NCI-H526 treated with DMSO at 0.1 percent for 48 hours (cell line): ENCODE measurements at regions not wholly inside any gene's neighbourhood (a gene's known extent, or its start where the extent isn't known, plus 50 kb on each side); places are given as distances from the start of the nearest gene placed in this dataset.

Experiments used
- DNase-seq: peaks from one replicate; lab custom pipeline; 2025; lab: John Stamatoyannopoulos, UW

DNA sequence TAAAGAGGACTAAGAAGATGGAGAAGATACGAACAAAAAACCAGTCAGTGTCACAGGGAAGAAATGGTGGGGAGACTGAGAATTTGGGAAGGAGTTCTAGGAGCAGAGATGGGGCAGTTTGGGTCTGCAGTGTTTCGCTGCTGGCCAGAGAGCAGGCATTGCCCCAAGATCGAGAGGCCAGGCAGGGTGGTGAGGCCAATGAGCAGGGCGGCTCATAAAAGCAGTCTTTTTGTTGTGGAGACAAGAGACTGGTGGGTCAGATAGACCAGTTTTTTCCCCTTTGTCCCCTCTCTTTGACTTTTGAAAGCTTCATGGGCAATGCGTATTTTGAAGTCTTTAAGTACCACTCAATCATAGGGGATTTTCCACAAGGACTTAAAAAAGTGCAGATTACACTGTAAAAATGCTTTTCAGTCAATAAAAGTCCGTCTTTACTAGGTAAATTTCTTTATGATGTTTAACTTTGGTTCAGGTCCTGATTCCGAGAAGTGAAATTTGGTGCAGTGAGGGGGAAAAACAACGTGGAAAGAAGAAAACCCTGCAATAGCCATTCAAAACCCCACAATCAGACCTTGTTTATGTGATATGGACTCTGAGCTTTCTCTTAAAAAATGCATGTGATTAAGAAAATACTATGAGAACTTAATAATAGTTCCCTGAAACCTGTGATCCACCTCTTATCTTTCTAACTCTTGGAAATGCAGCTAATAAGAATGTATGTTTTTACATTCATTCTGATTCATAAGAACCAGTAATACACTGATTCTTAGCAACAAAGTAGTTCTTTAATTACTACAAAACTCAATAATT is 338.9 kb downstream of the KLF5 start:
- no peak for DNase-seq

DNA sequence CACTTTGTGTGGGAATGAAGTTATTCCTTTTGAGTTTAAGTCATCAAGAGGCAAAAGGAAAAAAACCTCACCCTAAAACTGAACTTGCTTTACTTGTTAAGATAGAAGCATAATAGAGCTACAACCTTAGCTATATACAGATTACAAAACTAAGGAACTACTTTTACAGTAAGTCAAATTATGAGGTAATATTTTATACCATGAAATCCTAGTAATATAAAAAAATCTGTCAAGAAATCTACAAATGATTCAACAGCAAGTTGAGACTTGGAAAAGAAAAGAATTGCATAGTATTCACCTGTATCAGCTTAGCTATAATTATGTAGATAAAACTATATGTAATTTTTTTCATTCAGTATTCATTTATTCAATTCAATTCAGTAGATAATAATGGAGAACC is 335.3 kb downstream of the KLF5 start:
- no peak for DNase-seq

DNA sequence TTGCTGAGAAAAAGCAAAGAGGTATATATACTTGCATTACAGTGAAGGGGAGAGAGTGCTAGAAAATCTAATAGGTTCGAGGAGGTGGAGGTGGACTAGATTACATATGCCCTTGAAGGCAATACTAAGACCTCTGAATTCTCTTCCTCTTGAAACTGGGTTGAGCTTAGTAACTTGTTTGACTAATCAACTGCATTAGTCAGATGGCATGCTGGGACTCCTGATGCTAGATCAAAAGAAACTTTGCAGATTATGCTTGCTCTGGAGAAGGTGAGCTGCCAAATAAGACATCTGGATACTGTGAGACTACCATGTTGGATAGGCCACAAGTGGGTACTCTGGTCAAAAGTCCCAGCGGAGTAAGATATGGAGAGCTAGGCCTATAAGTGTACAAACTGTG is 331.3 kb downstream of the KLF5 start:
- no peak for DNase-seq

DNA sequence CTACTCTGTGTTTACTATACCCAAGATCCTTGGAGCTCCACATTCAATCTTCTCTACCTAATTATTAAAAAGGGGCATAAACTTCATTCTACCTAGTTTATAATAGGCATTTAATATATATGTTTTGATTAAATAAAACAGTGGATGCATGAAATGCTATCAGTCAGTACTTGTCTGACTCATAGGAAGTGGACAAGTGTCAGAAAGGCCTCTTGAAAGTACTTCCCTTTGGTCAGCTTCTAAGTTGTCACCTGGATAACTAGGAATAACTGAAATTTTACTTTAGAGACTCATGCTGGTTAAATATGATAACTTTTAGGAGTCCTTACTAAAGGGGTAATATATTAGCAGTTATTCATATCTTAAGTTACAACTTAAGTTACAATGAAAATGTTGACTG is 329.8 kb downstream of the KLF5 start:
- no peak for DNase-seq

DNA sequence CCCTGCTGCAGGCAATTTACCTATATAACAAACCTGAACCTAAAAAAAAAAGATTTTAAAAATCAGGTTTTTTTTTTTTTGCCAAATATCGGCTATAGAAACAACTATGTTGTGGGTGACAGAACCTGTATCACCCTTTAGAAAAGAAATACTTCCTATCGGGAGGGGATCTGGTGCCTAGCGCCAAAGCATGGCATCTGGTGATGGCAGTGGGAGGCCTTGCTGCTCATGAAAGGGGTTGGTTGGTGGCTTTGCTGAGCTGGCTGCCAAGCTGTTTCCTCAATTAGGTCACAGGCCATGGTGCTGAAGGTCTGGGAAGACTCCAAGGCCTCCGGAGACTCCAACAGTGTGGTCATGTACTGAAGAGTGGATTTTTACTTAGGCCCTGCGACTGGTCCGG is 328.5 kb downstream of the KLF5 start:
- DNase-seq, result no peak

DNA sequence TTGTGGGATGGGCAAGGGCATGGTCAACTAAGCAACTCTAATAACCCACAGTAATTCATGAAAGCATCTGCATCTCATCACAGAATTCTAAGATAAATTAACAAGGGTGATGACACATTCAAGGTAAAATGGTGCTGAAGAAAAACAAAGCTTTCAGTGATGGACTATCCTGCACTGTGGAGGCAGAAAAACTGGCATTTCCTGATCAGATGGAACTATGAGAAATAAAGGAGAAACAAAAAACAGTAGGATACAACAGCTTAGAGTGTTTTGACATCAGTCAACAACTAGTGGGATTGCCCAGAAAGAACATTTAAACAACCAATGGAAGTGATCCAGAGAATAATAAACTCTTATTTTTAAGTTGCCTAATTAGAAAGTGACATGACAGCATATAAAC is 327.0 kb downstream of the KLF5 start:
- no peak for DNase-seq

DNA sequence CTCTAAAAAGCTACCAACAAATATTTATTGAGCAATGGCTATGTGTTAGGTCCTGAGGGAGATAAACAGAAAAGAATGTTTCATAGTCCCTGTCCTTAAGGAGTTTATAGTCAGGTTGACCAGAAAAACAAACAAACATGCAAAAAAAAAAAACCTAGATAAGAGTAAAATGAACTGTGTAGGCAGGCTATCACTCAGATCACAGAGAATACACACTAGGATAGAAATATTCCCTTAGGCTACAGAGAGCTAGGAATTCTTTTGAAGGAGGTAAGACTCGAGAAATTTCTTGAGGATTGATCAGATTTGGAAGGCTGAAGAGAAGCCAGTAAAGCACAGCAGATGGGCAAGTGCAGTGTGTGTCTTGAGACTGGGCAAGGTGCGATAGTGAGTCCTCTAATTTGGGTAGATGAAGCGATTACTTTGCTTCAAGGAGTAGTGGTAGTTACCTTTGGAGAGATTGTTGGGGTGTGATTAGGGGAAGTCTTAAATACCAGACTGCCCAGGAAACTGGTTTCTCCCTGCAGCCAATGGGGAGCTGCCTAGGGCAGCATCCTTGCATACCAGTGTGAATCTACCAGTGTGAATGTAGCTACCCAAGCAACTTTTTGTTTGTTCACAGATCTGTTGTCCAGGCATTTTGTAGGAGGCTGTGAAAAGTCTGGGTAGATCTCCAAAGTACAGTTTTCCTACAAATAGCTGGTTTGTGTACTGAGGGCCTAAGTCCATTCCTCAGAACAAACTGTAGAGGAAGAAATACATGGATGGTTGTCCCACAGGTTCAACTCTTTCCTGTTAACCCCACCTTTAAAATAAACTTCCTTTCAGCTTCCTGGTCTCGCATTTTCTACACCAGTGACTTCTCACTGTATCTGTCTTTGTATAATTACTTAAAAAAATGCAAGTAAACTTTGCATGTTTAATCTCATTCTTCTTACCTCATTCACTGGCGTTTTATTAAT is 314.1 kb downstream of the KLF5 start:
- DNase-seq, result no peak

DNA sequence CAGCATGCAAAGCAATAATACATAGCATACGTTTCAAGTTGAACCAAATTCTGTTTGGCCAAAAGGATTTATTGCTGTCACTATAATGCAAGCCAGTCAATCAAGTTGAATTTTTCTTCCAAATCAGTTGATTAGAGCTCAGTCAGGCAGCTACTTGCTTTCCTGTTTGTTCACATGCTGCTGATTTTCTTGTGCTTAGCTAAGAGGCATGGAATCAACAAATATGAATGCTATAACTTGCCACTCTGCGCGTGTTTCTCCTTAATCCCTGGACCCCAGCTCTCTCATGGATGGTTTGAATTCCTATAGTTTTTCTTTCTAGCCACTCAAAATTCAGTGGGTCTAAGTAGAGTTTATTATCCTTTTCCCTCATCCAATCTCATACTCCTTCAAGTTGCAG is 311.3 kb downstream of the KLF5 start:
- DNase-seq, result no peak

DNA sequence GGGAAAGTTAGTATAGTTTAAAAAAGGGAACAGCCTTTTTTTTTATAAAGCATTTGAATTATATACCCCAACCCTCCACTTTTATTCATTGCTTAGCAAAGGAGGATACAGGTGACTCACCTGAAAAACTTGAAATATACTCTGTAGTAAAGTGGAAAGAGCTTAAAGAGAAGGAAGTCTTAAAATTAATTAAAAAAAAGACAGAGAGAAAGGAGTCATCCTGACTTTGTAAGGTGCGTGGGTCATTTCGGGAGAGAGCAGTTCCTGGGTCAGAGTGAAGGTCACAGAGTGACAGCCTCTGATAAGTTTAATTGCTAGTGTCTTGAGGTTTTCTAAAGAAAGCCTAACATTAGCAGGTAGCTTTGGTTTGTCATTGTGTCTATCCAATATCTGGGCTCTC is 310.3 kb downstream of the KLF5 start:
- DNase-seq, result no peak

DNA sequence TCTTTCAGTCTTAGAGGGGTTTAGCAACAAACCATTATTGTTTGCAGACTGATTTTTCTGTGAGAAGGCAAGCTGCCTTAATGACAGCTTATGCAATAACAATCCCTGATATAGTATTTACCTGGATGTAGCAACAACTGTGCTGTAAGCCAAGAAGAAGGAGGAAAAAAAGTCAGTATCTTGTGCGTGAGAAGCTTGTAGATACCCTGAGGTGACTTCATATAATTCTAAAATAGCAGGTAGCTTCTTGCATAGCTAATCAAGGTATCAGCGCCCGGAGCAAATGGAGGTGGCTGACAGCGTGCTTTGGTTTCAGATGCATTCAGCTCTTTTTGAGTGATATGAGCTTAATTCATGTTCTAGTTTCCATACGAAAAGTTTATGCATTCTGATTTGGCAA is 309.8 kb downstream of the KLF5 start:
- no peak for DNase-seq

DNA sequence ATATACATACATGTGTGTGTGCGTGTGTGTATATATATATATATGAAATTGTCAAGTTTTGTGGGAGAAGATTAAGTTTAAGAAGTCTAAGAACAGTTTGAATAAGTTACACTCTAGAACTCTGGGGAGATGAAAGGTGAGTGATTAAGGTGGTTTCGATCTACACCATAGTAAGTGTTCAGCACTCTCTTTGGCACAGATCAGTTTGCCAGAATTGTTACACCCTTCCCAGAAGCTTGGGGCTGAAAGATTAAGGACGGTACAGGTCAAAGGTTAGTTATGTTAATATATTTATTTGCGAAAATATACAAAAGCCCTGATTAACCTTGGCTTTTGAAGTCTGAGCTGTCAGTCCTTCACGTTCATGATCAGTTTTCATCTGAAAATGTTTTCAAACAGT is 309.1 kb downstream of the KLF5 start:
- DNase-seq, result no peak

DNA sequence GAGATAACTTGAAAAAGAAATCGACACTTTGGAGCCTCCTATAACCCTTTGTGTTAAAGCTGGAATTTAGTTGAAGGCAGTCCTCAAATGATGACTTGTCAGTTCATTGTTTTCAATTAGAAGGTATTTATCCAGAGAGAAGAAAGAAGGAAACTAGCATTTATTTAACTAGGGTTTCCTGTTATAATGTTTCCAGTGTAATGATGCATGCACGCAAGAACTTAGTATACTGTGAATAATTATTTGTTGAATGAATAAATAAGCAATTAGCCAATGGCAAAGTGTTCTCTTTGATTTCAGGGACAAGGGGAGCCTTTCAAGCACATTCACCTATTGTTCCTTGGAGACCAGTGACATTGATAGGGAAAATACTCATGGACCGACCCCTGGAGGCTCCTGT is 307.4 kb downstream of the KLF5 start:
- DNase-seq, result no peak

DNA sequence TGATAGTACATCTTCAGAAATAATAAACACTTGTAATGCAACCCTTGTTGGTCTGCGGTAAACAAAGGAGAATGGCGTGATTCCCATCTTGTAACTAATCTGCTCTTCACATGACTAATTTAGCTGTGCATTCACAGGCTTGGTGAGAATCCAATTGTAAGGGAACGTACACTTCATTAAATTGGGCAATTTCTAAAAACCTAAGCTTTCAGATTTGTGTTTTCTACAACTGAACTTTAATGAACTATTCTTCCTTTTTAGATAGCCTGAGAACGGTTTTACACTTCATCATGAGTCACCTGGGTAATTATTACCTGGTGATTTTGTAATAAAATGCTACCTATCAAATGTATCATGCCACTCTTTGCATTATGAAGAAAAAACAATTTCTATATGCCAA is 306.9 kb downstream of the KLF5 start:
- DNase-seq, result no peak

DNA sequence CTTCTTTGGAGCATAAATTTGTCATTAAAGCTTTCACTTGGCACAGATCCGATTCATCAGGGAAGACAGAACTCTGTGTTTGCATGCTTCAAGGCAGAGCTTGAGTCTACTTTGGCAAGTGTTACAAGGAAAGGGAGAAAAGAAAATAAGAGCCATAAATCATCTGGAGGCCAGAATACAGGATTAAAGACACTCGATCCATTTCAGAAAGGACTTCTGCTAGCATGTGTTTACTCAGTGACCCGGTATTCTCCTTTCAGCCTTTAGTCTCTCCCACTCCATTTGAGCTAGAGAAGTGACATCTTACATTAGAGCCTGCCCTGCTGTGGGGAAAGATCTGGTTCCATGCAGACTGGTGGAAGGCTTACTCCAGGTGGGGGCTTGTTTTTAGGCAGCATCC is 306.4 kb downstream of the KLF5 start:
- DNase-seq, result no peak

DNA sequence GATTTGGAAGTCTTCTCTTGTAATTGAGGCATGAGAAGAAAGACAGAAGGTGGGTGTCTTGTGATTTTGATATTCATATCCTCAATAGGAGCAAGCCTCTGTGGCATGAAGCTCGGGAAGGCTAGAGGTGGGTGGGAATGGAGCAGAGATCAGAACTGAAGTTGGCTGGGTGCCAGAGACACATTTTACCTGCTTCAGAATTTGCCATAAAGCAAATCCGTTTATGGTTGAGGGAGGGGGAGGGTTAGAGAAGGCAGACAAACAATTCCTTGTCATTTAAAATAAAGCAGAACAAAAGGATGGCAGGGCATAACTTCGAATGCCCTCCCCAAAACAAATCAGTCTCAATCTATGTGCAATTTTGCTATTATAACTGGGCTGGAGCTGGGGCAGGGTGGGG is 305.9 kb downstream of the KLF5 start:
- no peak for DNase-seq

DNA sequence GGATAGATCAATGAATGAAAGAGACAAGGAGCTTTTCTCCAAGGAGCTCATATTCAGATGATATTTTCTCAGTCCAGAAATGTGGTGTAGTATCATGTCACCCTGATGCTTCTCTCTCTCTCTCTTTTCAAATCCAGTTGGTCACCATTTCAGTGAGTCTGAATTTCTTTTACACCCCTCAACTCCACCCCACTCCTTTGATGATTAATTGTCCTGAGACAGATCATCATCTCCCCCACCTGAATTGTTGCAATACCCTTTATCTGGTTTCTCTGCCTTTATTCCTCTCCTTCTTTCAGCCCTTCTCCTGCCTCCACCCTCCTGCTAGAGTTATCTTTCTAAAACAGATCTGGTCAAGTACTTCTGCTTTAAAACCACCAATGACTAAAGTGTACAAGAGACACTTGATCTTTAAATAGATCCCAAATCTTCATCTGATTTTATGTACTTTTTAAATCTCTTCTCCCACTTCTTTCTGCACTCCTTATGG is 299.8 kb downstream of the KLF5 start:
- DNase-seq, result no peak

DNA sequence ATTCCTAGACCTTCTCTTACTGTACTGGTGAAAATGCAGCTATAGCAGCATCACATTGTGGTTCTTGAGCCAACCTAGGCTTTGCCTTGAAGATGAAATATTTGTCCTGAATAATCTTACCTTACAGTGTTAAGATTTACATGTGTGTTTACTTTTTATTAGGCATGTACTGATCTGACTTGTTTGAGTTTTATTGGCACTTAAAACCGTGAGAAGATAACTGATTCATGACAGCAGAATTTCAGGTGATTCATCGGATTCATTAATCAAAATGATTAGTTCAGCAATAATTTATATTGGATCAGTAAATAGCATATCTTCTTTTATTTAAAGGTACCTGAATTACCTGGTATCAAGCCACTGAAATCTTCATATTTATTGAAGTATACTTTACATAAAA is 296.3 kb downstream of the KLF5 start:
- no peak for DNase-seq

DNA sequence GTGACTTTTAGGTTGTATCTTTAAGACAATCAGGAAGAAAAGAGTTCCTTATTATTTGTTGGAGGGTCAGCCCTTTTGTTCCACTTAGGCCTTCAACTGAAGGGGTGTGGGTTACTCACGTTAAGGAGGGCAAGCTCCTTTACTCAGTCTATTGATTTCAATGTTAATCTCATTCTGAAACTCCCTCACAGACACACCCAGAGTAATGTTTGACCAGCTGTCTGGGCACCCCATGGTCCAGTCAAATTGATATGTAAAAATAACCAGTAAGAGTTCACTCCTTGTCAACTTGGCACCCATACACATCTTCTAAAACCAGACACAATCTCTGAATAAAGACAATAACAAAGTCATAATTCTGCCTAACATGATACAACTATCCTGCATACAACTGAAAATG is 292.9 kb downstream of the KLF5 start:
- no peak for DNase-seq

DNA sequence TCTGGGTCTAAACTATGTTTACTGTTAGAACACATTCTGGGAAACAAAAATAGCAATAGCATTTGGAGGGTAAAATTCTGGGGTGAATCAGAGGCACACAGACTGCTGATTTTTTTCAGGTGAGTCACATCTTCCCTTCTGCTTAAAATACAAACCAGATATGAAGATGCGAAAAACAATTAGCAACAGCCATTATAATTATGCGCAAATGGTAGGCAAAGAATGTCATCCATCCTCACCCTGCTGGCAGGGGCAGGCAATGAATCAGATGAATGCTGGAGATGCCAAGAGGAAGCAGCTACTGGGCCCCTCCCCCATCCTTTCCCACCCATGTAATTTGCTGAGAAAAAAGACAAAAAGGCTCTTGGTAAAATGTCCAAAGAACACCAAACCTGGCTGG is 282.9 kb downstream of the KLF5 start:
- no peak for DNase-seq

DNA sequence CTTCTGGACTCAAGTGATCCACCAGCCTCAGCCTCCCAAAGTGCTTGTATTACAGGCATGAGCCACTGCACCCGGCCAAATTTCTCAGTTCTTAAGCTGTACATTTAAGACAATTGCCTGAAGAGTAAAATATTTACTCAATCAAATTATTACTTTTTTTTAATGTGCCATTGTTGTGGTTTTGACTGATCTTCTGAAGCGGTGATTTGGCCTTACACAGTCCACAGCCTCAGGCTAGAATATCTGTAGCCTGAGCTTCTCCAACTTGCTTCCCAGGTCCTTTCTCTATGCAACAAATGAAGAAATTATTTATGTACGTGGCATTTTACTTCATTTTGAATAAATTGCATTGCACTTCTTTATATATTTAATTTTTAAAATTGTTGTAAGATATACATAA is 281.3 kb downstream of the KLF5 start:
- no peak for DNase-seq

DNA sequence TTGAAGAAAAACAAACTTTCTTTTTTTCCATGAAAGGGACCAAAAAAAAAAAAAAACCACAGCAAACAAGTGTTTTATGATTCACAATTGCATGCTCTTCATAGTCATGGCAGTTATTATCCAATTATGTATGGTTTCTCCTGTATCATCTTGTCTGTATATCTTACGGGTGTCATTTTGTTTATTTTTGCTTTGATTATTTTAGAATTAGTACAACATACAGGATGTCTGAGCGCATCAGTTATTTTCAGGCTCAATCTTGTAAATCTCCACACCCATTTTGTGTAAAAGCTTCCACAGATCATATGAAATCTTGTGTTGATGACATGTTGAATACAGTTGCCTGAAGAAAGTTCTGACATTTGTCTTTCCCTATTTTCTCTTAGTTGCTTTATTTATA is 280.3 kb downstream of the KLF5 start:
- DNase-seq, result no peak

DNA sequence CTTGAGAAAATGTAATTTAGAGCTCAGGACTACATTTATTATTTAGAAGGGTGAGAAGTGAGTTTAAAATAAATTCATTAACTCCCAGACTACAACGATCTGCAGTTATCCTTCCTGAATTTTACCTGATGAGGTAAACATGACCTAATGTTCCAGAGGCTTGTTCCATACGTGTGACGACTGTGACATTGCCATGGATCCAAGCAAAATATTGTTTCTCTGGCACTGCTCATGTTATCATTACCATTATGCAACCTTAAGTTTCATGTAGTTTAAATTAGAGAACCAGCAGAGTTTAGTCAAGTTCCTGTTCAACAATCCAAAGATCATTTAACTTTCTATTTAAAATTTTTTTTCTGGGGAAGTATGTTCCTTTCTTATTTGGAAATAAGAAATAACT is 279.6 kb downstream of the KLF5 start:
- DNase-seq, result no peak

DNA sequence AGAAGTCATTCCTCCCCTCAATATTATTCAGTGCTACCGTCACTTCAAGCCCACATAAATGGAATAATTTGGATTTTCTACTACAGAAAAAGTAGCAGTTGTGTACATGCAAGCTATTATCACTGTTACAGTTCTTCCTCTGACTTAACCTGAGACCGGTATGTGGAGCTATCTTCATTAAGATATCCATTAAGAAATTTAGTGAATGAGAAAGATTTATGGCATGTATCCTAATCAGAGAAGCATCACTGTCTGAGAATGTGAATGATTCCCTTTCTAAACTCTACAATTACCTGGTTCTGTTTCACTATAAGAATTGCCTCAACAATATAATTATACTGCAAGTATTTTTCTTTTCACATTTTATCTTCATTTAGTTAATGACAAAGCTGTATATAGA is 278.7 kb downstream of the KLF5 start:
- DNase-seq, result no peak
